ENCODE measurements at regions not wholly inside any gene's neighbourhood (a gene's known extent, or its start where the extent isn't known, plus 50 kb on each side); places are given as distances from the start of the nearest gene placed in this dataset.

DNA sequence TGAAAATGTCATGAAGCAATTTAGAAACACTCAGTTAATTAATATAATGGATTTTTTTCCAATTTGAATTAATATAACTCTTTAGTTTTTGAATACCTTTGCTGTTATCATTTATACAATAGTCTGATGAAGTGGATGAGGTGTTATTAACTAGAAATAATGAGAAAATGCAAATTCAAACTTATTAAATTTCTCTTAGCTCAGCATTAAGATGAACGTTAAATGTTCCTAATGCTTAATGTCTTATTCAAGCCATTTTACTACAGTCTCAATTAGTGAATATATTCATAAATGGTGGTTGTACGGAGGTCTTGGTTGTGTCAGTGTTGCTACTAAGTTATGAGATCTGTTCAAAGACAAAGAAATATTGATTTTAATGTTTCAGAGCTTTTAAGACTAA lies 186.3 kb downstream of the DTHD1 start:
- no peak for TF ChIP-seq SUZ12 (IDR thresholded peaks at IDR 0.05; ENCODE audit: extremely low read depth, insufficient read depth, insufficient read length)
- TF ChIP-seq YY1 (IDR thresholded peaks at IDR 0.05; ENCODE audit: insufficient read depth, insufficient read length), result no peak
- TF ChIP-seq ZNF274 (IDR thresholded peaks at IDR 0.05; ENCODE audit: low read depth, low read length), result no peak
- Histone ChIP-seq H3K4me1 (ENCODE audit: insufficient read depth, insufficient read length) (no peaks in the 10 kb centered on the region), H3K36me3 (ENCODE audit: insufficient read depth, insufficient read length, low read length) (no peaks in the 10 kb centered on the region), H3K4me3 (ENCODE audit: insufficient read length, low read depth) (no peak overlapping the region), H3K9ac (ENCODE audit: insufficient read length, low read depth) (no peak overlapping the region), H3K9me3 (ENCODE audit: insufficient read depth, low read length) (no peaks in the 10 kb centered on the region), H3K27me3 (ENCODE audit: insufficient read depth, insufficient read length) (no peaks in the 10 kb centered on the region)
- DNase-seq (ENCODE audit: low read depth, low spot score), result no peak

- no peak overlapping the region for H3K9ac ChIP-seq (ENCODE audit: insufficient read length, low read depth)
- no peak for DNase-seq (ENCODE audit: low read depth, low spot score)
- H3K9me3 ChIP-seq (ENCODE audit: insufficient read depth, low read length), result no peaks in the 10 kb centered on the region
- no peak for TF ChIP-seq ZNF274 (IDR thresholded peaks at IDR 0.05; ENCODE audit: low read depth, low read length)
- no peak for TF ChIP-seq YY1 (IDR thresholded peaks at IDR 0.05; ENCODE audit: insufficient read depth, insufficient read length)
- TF ChIP-seq SUZ12 (IDR thresholded peaks at IDR 0.05; ENCODE audit: extremely low read depth, insufficient read depth, insufficient read length), result no peak
- no peaks in the 10 kb centered on the region for H3K4me1 ChIP-seq (ENCODE audit: insufficient read depth, insufficient read length)
- H3K36me3 ChIP-seq (ENCODE audit: insufficient read depth, insufficient read length, low read length), result no peaks in the 10 kb centered on the region
- no peak overlapping the region for H3K4me3 ChIP-seq (ENCODE audit: insufficient read length, low read depth)
- H3K27me3 ChIP-seq (ENCODE audit: insufficient read depth, insufficient read length), result no peaks in the 10 kb centered on the region
These were observed 190.5 kb downstream of the DTHD1 start for GRCh38 chr4:36471903-36472302.

GRCh38 chr4:36476135-36476534 lies 194.7 kb downstream of the DTHD1 start:
- H3K9me3 ChIP-seq (ENCODE audit: insufficient read depth, low read length), result no peaks in the 10 kb centered on the region
- H3K4me1 ChIP-seq (ENCODE audit: insufficient read depth, insufficient read length), result no peaks in the 10 kb centered on the region
- TF ChIP-seq SUZ12 (IDR thresholded peaks at IDR 0.05; ENCODE audit: extremely low read depth, insufficient read depth, insufficient read length) (no peak), YY1 (IDR thresholded peaks at IDR 0.05; ENCODE audit: insufficient read depth, insufficient read length) (no peak), ZNF274 (IDR thresholded peaks at IDR 0.05; ENCODE audit: low read depth, low read length) (no peak)
- H3K27me3 ChIP-seq (ENCODE audit: insufficient read depth, insufficient read length), result no peaks in the 10 kb centered on the region
- H3K9ac ChIP-seq (ENCODE audit: insufficient read length, low read depth), result no peak overlapping the region
- DNase-seq (ENCODE audit: low read depth, low spot score), result no peak
- H3K4me3 ChIP-seq (ENCODE audit: insufficient read length, low read depth), result no peak overlapping the region
- H3K36me3 ChIP-seq (ENCODE audit: insufficient read depth, insufficient read length, low read length), result no peaks in the 10 kb centered on the region

- Histone ChIP-seq H3K36me3 (ENCODE audit: insufficient read depth, insufficient read length, low read length) (no peaks in the 10 kb centered on the region), H3K4me3 (ENCODE audit: insufficient read length, low read depth) (no peak overlapping the region), H3K4me1 (ENCODE audit: insufficient read depth, insufficient read length) (no peaks in the 10 kb centered on the region), H3K27me3 (ENCODE audit: insufficient read depth, insufficient read length) (no peaks in the 10 kb centered on the region), H3K9ac (ENCODE audit: insufficient read length, low read depth) (no peak overlapping the region), H3K9me3 (ENCODE audit: insufficient read depth, low read length) (no peaks in the 10 kb centered on the region)
- TF ChIP-seq YY1 (IDR thresholded peaks at IDR 0.05; ENCODE audit: insufficient read depth, insufficient read length) (no peak), ZNF274 (IDR thresholded peaks at IDR 0.05; ENCODE audit: low read depth, low read length) (no peak)
- DNase-seq (ENCODE audit: low read depth, low spot score), result no peak
These were observed 196.4 kb downstream of the DTHD1 start for GRCh38 chr4:36477861-36478260.

DNA sequence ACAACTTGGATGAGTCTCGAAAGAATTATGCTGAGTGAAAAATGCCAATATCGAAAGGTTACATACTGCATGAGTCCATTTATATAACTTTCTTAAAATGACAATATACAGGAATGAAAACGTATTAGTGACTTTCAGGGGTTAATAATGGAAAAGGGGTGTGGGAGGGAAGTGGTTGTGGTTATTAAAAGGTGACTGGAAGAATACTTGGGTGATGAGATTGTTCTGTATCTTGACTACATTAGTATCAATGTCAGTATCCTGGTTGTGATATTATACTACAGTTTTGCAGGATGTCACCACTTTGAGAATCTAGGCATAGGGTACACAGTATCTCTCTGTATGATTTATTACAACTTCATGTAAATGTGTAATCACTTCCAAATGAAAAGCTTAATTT lies 204.5 kb downstream of the DTHD1 start:
- no peaks in the 10 kb centered on the region for H3K9me3 ChIP-seq (ENCODE audit: insufficient read depth, low read length)
- DNase-seq (ENCODE audit: low read depth, low spot score), result no peak
- no peaks in the 10 kb centered on the region for H3K4me1 ChIP-seq (ENCODE audit: insufficient read depth, insufficient read length)
- H3K27me3 ChIP-seq (ENCODE audit: insufficient read depth, insufficient read length), result no peaks in the 10 kb centered on the region
- no peak overlapping the region for H3K4me3 ChIP-seq (ENCODE audit: insufficient read length, low read depth)
- TF ChIP-seq SUZ12 (IDR thresholded peaks at IDR 0.05; ENCODE audit: extremely low read depth, insufficient read depth, insufficient read length) (no peak), ZNF274 (IDR thresholded peaks at IDR 0.05; ENCODE audit: low read depth, low read length) (no peak), YY1 (IDR thresholded peaks at IDR 0.05; ENCODE audit: insufficient read depth, insufficient read length) (no peak)
- no peaks in the 10 kb centered on the region for H3K36me3 ChIP-seq (ENCODE audit: insufficient read depth, insufficient read length, low read length)
- no peak overlapping the region for H3K9ac ChIP-seq (ENCODE audit: insufficient read length, low read depth)

- no peaks in the 10 kb centered on the region for H3K4me1 ChIP-seq (ENCODE audit: insufficient read depth, insufficient read length)
- no peaks in the 10 kb centered on the region for H3K27me3 ChIP-seq (ENCODE audit: insufficient read depth, insufficient read length)
- H3K9ac ChIP-seq (ENCODE audit: insufficient read length, low read depth), result no peak overlapping the region
- DNase-seq (ENCODE audit: low read depth, low spot score), result no peak
- H3K9me3 ChIP-seq (ENCODE audit: insufficient read depth, low read length), result no peaks in the 10 kb centered on the region
- no peak overlapping the region for H3K4me3 ChIP-seq (ENCODE audit: insufficient read length, low read depth)
- no peaks in the 10 kb centered on the region for H3K36me3 ChIP-seq (ENCODE audit: insufficient read depth, insufficient read length, low read length)
- TF ChIP-seq ZNF274 (IDR thresholded peaks at IDR 0.05; ENCODE audit: low read depth, low read length) (no peak), YY1 (IDR thresholded peaks at IDR 0.05; ENCODE audit: insufficient read depth, insufficient read length) (no peak), SUZ12 (IDR thresholded peaks at IDR 0.05; ENCODE audit: extremely low read depth, insufficient read depth, insufficient read length) (no peak)
These were observed 208.4 kb downstream of the DTHD1 start for GRCh38 chr4:36489798-36490197.

DNA sequence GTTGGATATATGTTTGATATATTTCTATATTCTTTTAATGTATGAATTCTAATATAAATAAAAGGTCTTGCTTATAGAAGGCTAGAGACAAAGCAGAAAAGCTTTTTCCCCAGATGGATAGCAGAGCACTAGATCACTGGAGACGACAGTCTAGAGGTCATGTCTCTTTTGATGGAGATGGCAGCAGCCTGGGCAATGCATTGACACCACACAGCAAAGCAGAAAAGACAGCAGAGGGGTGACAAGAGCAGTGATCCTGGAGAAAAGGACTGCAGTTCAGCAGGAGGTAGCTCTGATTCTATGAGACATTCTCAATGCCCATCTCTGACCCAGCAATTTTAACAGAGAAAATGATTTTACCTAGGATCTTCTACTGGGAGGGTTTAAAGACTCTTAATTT lies 210.6 kb downstream of the DTHD1 start:
- no peak overlapping the region for H3K4me3 ChIP-seq (ENCODE audit: insufficient read length, low read depth)
- DNase-seq (ENCODE audit: low read depth, low spot score), result no peak
- H3K36me3 ChIP-seq (ENCODE audit: insufficient read depth, insufficient read length, low read length), result no peaks in the 10 kb centered on the region
- no peaks in the 10 kb centered on the region for H3K27me3 ChIP-seq (ENCODE audit: insufficient read depth, insufficient read length)
- no peaks in the 10 kb centered on the region for H3K9me3 ChIP-seq (ENCODE audit: insufficient read depth, low read length)
- H3K9ac ChIP-seq (ENCODE audit: insufficient read length, low read depth), result no peak overlapping the region
- H3K4me1 ChIP-seq (ENCODE audit: insufficient read depth, insufficient read length), result no peaks in the 10 kb centered on the region
- TF ChIP-seq YY1 (IDR thresholded peaks at IDR 0.05; ENCODE audit: insufficient read depth, insufficient read length) (no peak), SUZ12 (IDR thresholded peaks at IDR 0.05; ENCODE audit: extremely low read depth, insufficient read depth, insufficient read length) (no peak), ZNF274 (IDR thresholded peaks at IDR 0.05; ENCODE audit: low read depth, low read length) (no peak)

GRCh38 chr4:36492590-36492989 lies 211.2 kb downstream of the DTHD1 start:
- TF ChIP-seq ZNF274 (IDR thresholded peaks at IDR 0.05; ENCODE audit: low read depth, low read length) (no peak), YY1 (IDR thresholded peaks at IDR 0.05; ENCODE audit: insufficient read depth, insufficient read length) (no peak), SUZ12 (IDR thresholded peaks at IDR 0.05; ENCODE audit: extremely low read depth, insufficient read depth, insufficient read length) (no peak)
- no peaks in the 10 kb centered on the region for H3K4me1 ChIP-seq (ENCODE audit: insufficient read depth, insufficient read length)
- no peak overlapping the region for H3K4me3 ChIP-seq (ENCODE audit: insufficient read length, low read depth)
- H3K27me3 ChIP-seq (ENCODE audit: insufficient read depth, insufficient read length), result no peaks in the 10 kb centered on the region
- H3K9ac ChIP-seq (ENCODE audit: insufficient read length, low read depth), result no peak overlapping the region
- no peaks in the 10 kb centered on the region for H3K36me3 ChIP-seq (ENCODE audit: insufficient read depth, insufficient read length, low read length)
- H3K9me3 ChIP-seq (ENCODE audit: insufficient read depth, low read length), result no peaks in the 10 kb centered on the region
- no peak for DNase-seq (ENCODE audit: low read depth, low spot score)

Data from NT2/D1 (cell line).